Epithelial cell of esophagus (primary cell): ENCODE measurements at regions not wholly inside any gene's neighbourhood (a gene's known extent, or its start where the extent isn't known, plus 50 kb on each side); places are given as distances from the start of the nearest gene placed in this dataset.

Source experiments
- DNase-seq: peaks from one replicate; pipeline ENCODE4 v3.0.0; 2010; ENCODE audit warnings: low read depth
- H3K4me3 ChIP-seq: 2 replicates; pipeline ENCODE4 v1.5.1; 2011; ENCODE audit warnings: mild to moderate bottlenecking, low read length, control low read depth
- CTCF ChIP-seq: IDR thresholded peaks from 2 replicates; pipeline ENCODE4 v1.5.1; 2011; ENCODE audit warnings: low read depth, mild to moderate bottlenecking, low read length, control low read depth, inconsistent platforms; ENCODE audit not compliant: insufficient read depth; ENCODE audit errors: missing control alignments

GRCh38 chr9:17019398-17019797 lies 115.4 kb upstream of the CNTLN start:
- no peak for TF ChIP-seq CTCF
- no peak for DNase-seq

GRCh38 chr9:17018540-17019196 lies 116.2 kb upstream of the CNTLN start:
- DNase-seq = peak; percentile 8
- H3K4me3 ChIP-seq = no peak overlapping the region
- no peak for TF ChIP-seq CTCF

More at GRCh38 chr9:17019398-17019797, 115.4 kb upstream of the CNTLN start:
- no peak overlapping the region for H3K4me3 ChIP-seq

- H3K4me3 ChIP-seq = no peak overlapping the region
- no peak for TF ChIP-seq CTCF
- DNase-seq = no peak
Observed at GRCh38 chr9:17017931-17018491, 116.8 kb upstream of the CNTLN start.

- no peak overlapping the region for H3K4me3 ChIP-seq
- DNase-seq = no peak
- TF ChIP-seq CTCF = no peak
Observed at GRCh38 chr9:17013891-17014290, 120.9 kb upstream of the CNTLN start.

- peak; percentile 63 for DNase-seq
- TF ChIP-seq CTCF = no peak
- H3K4me3 ChIP-seq = no peak overlapping the region
Observed at GRCh38 chr9:17013010-17013409, 121.8 kb upstream of the CNTLN start.

GRCh38 chr9:17011880-17012279 lies 123.0 kb upstream of the CNTLN start:
- DNase-seq = no peak
- no peak for TF ChIP-seq CTCF
- H3K4me3 ChIP-seq = no peak overlapping the region

- H3K4me3 ChIP-seq = no peak overlapping the region
- DNase-seq = no peak
- no peak for TF ChIP-seq CTCF
Observed at GRCh38 chr9:17009071-17009470, 125.8 kb upstream of the CNTLN start.
